Sciatic nerve (tissue), 2 donors: ENCODE measurements at regions not wholly inside any gene's neighbourhood (a gene's known extent, or its start where the extent isn't known, plus 50 kb on each side); places are given as distances from the start of the nearest gene placed in this dataset.
A peak's percentile ranks its signal among the peaks of the same experiment; 100 is the strongest.

Experiments used
- ATAC-seq: fragments of 200-7000 bp; cut with Tn5 transposase; one replicate; pipeline ENCODE4 v1.9.1; 2020; ENCODE audit warnings: mild to moderate bottlenecking, moderate library complexity
- DNase-seq: peaks from one replicate; pipeline ENCODE4 v3.0.0-alpha.2; 2020; ENCODE audit warnings: low spot score
- intact Hi-C: fragments of 100-400 bp; cut with DNase I; formaldehyde crosslinking; loops from one replicate; pipeline ENCODE4 v1.14.2; 2022
- donor health status: DM: no; HTN: no; CAD: no.
- donor health status: DM: no; HTN: no; CAD: no.

GRCh38 chrX:40167233-40167849, 69.6 kb upstream of the BCOR start:
- ATAC-seq, result peak; percentile 44
- peak; percentile 57 for DNase-seq
- intact Hi-C loops, result no loop called here

GRCh38 chrX:40166582-40166981, 68.8 kb upstream of the BCOR start:
- DNase-seq, result no peak
- intact Hi-C loops, result no loop called here
- peak; percentile 44 for ATAC-seq

DNA sequence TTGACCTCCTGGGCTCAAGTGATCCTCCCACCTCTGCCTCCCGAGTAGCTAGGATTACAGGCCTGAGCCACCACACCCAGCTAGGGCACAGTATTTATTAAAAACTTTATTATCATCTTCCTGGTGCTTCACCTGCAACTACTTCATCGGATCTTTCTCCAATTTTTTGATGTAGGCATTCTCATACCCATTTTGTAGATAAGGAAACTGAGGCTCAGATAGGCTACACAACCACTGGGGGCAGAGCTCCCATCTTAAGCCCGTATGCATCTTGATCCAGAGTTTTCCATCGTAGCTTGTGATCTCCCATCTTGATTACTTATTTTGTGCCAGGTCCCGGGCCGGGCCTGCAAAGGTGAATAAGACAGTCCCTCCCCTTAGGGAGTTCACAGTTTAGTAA, 68.1 kb upstream of the BCOR start:
- ATAC-seq (no peak), DNase-seq (no peak)
- intact Hi-C loops, result no loop called here

DNA sequence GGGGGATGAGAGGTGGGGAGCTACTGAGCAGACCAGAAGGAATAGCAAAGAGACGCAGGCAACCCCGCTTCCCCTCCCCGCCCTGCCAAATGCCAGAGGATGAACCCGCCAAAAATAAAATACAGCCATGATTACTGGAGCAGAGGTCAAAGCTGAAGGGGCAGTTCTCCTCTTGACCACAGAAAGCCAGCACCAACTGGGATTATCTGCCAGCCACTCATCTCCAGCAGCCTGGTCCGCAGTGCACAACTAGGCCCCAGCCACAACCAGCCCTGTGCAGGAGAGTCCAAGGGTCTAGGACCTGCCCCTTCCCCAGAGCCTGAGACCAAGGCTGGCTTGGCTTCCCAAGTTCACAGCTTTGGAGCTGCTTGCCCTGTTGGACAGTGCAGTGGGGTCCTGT, 67.4 kb upstream of the BCOR start:
- intact Hi-C loops, result no loop called here
- ATAC-seq, result no peak
- no peak for DNase-seq

DNA sequence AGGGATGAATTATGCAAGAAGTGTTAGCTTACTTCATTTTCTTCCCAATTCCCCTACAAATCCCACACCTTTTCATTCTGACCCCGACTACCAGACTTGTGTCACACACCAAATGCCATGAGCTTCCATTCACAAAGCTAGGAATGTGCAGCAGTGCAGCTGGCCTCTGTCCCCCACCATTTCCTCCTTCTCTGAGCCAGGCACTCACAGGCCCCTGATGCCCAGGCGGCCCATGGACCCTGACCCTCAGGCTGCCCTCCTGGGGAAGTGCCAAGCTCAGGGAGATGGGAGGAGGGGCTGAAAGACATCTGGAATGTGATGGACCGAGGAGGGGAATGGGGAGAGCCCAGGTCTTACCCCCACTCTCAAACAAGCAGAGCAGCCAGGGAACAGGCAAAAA, 67.0 kb upstream of the BCOR start:
- intact Hi-C loops, result no loop called here
- DNase-seq (no peak), ATAC-seq (no peak)

- DNase-seq (no peak), ATAC-seq (peak; percentile 41)
- intact Hi-C loops, result loop anchor here (5.0 kb wide), 1 partner anchor 61 kb away; the partner anchor contains the start of gene BCOR
These were observed 60.4 kb upstream of the BCOR start for GRCh38 chrX:40158036-40158706.

GRCh38 chrX:40157228-40158035, 59.7 kb upstream of the BCOR start:
- no peak for ATAC-seq
- no peak for DNase-seq
- intact Hi-C loops, result loop anchor here (5.0 kb wide), 1 partner anchor 60 kb away; the partner anchor contains the start of gene BCOR

- no peak for ATAC-seq
These were observed 58.9 kb upstream of the BCOR start for GRCh38 chrX:40156470-40157227.

GRCh38 chrX:40155589-40156469, 58.1 kb upstream of the BCOR start:
- peak; percentile 16 for ATAC-seq
- DNase-seq, result no peak
- intact Hi-C loops, result loop anchor here (5.0 kb wide), 1 partner anchor 59 kb away; the partner anchor contains the start of gene BCOR

More at GRCh38 chrX:40156470-40157227, 58.9 kb upstream of the BCOR start:
- DNase-seq, result no peak
- intact Hi-C loops, result loop anchor here (5.0 kb wide), 1 partner anchor 59 kb away; the partner anchor contains the start of gene BCOR

DNA sequence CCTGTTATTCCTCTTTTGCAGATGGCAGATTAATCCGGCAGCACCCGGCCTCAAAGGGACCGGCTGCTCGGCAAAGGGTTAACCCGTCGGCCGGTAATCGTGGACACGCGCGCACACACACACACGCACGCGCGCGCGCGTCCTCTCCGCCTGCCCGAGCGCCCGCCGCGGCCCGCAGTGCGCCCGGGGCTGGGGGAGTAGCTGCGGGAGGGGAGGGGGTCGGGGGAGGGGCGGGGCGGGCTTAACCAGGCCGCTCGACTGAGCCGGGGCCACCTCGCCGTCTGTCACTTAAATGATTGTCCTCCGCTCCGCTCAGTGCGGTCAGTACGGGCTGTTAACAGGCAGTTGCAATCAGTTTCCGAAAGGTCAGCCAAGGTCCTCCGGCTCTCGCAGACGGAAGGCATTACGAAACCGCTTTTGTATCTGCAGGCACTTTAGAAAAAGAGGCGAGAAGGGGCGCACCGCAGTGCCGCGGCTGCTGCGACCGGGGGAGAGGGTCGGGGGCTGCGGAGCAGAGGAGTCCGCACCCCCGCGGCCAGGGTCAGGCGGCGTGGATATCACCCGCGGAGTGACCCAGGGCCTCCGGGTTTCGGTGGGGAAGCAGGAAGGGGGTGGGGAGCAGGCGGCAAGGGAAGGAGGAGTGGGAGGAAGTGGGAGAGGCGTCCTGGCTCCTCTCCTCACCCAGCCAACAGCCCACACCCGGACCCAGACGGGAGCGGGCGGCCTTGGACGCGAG, 57.3 kb upstream of the BCOR start:
- ATAC-seq (peak; percentile 59), DNase-seq (peak; percentile 87)

DNA sequence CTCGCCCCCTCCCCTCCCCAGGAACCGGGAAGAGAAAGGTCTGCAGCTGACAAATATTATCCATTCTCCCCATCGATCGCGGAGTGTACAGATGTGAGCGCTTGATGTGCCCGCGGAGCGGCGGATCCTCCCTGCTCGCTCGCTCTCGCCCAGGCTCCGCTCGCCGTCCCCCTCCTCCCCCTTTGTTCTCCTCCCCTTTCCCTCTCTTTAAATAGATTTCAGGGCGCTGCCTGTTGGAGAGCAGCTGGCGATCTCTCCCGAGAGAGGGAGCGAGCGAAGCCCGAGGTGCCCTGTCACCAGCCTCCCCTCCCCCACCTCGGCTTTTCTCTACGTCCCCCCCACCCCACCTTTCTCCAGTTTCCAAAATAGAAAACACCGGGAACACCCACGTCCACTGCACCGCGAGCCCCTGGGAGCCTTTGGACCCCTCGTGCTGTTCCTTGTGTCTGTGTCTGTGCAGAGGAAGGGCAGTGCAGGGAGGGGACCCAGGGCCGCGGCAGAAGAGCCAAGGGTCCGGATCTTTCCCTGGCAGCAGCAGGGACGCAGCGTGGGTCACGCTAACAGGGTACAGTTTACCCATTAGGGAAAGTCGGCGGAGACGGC, 56.6 kb upstream of the BCOR start:
- intact Hi-C loops, result no loop called here
- no peak for DNase-seq
- ATAC-seq, result peak; percentile 31

More for the DNA sequence above, 57.3 kb upstream of the BCOR start:
- intact Hi-C loops, result loop anchor here (5.0 kb wide), 1 partner anchor 58 kb away; the partner anchor contains the start of gene BCOR

GRCh38 chrX:40153345-40154249, 55.8 kb upstream of the BCOR start:
- ATAC-seq (peak; percentile 25), DNase-seq (no peak)
- intact Hi-C loops, result no loop called here

DNA sequence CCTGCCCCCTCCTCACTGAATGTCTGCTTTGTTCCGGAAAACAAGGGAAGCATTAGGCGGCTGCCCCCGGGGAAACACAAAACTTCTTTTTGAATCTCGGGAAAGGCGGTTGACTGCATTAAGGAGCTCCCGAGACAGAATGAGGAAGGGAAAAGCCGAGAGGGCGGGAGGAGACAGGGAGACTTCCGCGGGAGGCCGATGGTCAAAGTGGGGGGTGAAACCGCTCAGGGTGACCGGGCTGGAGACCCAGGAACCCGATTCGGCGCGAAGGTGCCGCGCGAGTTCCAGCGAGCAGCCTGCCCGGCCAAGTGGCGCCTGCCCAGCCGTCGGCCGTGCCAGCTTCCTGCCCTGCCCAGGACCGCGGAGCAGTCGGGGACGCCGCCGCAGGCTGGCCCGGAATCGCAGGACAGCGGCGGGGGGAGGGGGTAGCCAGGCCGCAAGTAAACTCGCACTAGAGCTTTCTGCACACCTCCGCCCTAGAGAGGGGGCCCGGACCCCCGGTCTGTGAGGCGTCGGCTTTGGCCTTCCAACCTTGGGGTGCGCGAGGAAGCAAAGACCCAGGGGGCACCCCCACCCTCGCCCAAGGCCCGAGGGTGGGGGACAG, 55.1 kb upstream of the BCOR start:
- intact Hi-C loops, result no loop called here
- ATAC-seq (peak; percentile 54), DNase-seq (no peak)

DNA sequence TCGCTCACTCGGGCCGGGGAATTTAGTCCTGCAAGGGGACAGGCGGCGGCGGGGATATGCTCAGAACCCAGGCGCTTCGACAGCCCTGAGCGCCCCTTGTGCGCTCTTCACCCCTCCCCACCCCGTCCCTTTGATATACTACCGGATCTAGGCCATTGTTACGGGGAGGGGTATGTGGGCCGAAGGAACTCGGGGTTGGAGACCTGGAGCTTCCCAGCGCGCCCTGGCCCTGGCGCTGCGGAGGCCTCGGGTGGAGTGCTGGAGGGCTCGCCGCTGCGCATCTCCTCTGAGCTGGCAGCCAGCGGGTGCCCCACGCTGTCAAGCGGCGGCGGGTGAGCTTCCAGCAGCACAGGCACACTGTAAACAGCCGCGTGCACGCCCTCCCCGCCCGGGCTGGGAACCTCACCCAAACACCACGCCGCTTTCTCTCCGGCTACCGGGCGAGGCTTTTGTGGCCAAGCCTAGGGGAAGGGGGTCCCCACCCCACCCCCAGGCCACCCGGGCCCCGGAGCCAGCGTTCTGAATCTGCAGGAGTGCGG, 54.5 kb upstream of the BCOR start:
- DNase-seq, result no peak
- intact Hi-C loops, result no loop called here
- peak; percentile 7 for ATAC-seq
